HG02981 (cell line): ENCODE measurements at regions not wholly inside any gene's neighbourhood (a gene's known extent, or its start where the extent isn't known, plus 50 kb on each side); places are given as distances from the start of the nearest gene placed in this dataset.
"Not testable (repeated sequence)": the region's sequence is repeated elsewhere in the genome, so short reads cannot be mapped to it uniquely, and the experiment has no call there.

Experiments
- ATAC-seq: cut with Tn5 transposase; IDR thresholded peaks from one replicate; pipeline ENCODE4 v1.9.1; 2021; ENCODE audit warnings: mild to moderate bottlenecking, moderate library complexity; ENCODE audit not compliant: unreplicated experiment

DNA sequence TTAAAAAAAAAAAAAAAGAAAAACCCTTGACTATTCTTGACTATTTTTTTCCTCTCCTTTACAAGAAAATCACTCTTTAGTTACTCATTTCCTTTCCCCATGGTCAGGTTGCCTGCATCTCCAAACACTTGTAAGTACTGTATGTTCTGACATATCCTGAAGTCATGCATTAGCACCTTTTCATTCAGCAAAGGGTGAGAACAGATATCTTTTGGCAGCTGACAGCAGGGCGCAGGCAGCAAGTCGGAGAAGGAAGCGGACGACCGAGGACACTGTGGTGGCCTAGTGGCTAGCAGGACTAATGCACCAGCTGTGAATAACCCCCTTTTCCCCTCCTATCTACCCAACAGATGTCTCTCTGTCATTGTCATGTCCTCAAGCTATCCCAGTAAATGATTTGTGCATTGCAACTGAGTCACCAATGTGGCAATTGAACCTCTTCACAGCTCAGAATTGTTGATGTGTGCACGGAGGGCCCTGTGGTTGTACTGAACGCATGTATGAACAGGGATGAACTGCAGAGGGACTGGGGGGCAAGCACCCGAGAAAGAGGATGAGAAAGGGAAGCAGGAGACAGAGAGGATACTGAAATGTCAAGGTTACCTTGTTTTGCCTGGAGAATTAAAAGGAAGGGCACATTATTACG lies 996.0 kb upstream of the ARRDC3 start:
- no peak for ATAC-seq

DNA sequence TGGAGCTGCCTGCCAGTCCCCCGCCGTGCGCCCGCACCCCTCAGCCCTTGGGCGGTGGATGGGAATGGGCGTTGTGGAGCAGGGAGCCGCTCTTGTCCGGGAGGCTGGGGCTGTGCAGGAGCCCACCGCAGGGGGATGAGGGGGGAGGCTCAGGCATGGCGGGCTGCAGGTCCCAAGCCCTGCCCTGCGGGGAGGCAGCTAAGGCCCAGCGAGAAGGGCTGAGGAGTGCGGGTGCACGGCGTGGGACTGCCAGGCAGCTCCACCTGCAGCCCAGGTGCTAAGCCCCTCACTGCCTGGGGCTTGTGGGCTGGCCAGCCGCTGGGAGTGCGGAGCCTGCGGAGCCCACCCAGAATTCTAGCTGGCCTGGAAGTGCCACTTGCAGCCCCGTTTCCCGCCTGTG lies 991.7 kb upstream of the ARRDC3 start:
- no peak for ATAC-seq

DNA sequence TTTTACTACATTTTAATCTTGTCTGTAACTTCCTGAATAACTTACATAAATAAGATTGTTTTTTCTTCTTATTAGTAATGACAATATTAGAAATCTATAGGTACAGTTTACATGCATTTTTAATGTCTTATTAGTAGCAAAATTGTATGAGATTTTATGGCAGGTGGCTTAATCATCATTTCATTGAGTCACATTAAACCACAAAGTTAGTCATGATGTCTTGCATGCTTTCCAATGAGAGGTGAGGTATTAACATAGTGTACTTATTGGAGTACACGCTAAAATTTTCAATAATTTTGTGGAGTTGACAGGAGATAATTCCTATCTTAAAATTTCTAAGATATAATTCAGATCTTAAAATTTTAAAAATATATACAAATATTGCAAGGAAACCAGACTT lies 989.6 kb upstream of the ARRDC3 start:
- ATAC-seq: no peak

DNA sequence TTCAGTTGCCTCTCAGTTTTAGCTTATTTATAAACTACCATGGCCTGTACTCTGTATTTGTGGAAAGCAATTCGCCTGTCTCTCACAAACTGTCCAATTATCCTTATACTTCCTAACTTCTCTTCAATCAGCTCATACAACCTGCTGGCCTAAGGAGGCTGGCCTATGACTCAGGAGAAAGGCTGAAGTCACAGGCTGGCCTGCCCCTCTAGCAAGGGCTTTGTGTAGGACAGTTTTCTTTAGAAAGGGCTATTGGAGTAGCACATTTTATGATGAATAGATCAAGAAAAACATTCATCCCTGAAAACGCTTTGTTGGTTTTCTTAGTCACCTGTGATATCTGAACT lies 988.7 kb upstream of the ARRDC3 start:
- ATAC-seq: no peak

DNA sequence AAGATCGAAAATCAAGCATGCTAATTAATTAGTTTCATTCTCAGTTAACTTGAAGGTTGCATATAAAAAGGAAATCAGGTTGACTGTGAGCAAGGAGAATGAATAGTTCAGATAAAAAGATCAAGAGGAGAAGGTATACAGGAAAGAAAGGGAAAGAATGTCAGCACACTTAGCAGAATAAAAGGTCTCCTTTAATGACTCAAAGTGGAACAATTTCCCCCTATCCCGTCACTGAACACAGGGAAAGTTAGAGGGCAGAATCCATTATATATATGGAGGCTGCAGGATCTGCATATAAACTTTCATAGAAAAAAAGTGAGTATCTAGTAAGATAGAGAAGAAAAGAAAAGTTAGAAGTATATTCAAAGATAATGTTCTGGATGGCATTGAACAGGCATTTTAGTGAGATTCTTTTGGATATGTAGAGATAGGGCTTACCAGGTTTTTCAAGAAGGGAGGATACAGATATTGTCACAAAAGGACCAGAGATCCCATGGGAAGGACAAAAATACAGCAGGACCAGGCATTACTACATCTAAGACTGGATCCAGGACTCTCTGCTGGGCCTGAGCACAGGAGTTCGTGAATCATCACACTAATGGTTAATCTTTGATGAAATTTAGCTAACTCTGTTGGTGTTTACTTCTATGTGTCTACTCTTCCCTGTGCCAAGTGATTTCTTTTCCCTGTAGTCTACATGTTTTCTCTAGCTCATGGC lies 988.2 kb upstream of the ARRDC3 start:
- ATAC-seq: no peak

DNA sequence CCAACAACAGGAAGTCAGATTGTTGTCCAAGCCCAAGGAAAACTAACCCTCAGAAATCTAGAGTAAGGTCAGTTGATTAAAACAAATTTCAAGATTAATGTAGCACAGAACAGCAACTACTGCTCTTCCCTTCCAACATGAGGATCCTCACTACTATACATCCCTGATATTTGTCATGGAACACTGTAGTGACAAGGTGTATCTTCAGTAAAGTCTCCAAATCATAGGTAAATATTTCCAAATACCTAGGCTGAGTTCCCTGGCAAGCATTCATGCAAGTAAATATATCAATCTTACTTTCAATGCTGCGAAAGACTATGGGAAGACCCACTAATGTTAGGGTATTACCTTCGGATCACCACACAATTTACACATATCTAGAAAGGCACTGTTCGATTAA lies 986.9 kb upstream of the ARRDC3 start:
- no peak for ATAC-seq

DNA sequence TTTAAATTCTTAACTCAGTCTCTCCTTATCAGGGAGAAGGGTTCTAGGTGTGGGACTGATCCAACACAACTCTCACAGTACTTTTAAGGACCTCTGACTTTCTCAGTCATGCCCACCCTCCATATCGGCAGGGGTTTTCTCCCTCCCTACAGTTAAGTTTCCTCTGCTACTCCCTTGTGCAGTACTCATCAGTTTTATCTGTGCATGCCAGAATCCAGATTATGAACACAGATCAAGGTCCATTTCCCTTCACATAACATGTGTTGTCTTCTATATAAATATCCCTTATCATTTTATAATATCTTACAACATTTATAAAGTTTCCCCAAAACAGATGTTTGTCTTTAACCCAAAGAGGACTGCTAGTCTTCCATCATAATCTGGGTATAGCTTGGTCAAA lies 986.5 kb upstream of the ARRDC3 start:
- ATAC-seq: no peak

DNA sequence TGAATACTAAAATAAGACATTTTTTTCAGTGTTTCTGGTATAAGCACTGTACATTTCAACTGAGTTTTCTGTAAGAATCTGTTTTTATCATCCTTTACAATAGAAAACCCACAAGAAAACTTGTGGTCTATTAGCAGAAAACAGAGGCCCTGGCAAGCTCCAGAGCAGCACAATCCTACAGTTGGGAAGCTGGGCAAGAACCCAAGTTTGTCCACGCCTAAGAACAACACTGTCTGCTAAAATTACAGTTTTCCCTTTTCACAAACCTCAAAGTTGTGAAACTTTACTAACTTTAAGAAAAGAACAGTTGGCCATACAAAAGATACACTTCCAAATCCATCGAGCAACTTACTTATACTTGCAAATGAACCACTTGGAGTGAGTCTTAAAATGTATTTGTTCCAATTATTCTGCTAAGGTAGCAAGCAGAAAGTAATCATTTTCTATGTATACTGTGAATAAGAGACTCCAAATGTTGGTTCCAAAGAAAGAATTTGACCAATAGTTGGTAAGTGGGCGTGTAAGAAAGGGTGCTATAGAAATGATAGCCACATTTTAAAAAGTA lies 982.0 kb upstream of the ARRDC3 start:
- no peak for ATAC-seq

DNA sequence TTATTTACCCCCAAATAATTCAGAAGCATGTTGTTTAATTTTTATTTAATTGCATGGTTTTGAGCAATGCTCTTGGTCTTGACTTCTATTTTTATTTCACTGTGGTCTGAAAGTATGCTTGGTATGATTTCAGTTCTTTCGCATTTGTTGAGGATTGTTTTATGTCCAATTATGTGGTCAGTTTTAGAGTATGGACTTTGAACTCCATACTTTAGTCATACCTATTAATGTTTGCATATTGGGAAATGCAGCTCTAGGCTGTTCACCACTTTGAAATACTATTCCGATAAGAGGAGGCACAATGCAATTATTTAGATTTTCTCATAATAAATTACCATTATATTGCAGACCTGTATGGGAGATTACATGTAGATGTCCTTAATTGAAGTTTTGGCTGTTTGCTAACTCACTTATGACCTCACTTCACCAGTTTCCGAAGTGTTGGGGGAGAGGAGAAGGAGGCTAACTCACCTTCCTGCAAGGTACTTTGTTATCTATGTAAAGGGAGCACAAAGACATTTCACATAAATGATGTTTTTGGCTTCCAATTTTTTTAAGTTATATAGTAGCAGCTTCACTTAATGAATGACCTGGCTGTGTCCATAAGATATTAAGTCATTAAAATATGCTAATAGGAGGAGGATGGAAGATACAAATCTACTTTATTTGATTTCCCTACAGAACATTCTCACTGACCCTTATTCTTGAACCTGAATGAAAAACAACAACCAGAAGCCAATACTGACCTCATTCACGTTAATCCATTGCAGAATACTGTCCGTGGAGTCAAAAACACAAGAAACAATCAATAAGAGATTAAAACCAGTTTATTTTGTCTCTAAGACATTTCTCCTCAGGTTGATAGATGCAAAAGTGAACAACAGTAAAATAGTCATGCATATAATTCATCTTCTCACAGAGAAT lies 970.3 kb upstream of the ARRDC3 start:
- no peak for ATAC-seq

DNA sequence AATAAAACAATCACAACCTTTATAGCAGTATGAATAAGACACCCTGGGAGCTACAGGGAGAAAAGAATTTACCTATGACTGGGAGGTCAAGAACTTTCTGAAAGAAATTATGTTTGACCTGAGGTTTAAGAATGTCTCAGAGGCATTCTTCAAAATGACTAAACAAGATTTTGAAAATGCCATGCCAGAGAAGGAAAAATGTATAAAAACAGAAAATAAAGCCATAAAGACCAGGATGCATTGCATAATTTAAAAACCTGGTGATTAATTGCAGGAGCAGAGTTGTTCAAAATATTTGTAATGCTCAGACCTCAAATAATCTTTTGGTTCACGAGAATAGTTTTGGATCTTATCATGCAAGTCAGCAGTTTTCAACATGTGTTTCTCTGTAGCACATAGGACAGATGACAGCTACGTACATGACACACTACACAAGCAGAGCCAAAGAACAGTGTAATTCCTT lies 954.7 kb upstream of the ARRDC3 start:
- ATAC-seq: no peak

DNA sequence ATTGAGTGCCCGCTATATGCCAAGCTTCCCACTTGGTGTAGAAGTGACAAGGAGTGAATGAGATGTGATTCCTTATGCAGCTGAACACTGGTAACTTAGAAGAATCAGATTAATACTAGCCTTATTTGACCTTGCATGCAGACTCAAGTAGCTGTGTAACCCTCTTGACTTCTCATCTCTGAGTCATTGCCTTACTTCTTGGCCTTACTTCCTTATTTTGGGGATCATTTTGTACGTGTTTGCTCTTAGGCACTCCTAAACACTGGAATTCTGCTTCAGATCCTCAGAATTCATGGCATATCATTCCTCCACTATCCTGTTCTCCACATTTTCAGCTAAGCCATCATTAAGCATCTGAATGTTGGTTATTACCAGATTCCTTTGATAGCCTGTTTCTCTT lies 948.9 kb upstream of the ARRDC3 start:
- no peak for ATAC-seq

DNA sequence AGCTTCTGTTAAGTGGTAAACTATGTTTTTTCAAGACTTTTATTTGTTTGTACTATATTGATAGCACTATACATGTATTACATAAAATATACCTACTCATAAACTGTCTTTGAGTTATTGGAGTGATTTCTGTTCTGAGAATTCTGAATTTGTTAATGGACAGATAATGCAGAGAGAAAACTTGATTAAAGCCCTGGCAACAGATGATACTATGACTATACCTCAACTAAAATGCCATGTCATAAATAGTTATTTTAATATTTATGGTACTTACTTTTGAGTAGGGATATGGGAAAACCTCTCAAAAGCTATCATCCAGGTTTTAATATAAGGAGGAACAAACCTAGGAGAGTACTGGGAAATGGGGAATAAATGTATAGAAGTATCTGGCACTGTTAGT lies 947.2 kb upstream of the ARRDC3 start:
- ATAC-seq: no peak

DNA sequence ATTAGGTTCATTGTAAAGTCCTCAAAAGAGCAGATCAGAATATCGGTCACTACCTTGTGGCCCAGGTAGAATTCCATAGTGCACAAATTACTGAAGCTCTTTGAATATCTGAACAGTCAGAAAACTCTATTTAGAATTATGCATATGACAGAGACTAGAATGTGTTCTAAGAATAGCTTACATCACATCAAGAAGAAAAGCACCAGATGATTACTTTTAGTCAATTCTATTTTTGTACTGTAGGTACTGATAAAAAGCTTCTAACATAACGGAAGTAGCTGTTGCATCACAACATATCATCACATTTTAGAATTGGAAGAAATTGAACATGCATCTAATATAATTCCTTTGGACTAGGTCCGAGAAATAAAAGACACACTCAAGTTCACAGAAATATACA lies 946.6 kb upstream of the ARRDC3 start:
- no peak for ATAC-seq

DNA sequence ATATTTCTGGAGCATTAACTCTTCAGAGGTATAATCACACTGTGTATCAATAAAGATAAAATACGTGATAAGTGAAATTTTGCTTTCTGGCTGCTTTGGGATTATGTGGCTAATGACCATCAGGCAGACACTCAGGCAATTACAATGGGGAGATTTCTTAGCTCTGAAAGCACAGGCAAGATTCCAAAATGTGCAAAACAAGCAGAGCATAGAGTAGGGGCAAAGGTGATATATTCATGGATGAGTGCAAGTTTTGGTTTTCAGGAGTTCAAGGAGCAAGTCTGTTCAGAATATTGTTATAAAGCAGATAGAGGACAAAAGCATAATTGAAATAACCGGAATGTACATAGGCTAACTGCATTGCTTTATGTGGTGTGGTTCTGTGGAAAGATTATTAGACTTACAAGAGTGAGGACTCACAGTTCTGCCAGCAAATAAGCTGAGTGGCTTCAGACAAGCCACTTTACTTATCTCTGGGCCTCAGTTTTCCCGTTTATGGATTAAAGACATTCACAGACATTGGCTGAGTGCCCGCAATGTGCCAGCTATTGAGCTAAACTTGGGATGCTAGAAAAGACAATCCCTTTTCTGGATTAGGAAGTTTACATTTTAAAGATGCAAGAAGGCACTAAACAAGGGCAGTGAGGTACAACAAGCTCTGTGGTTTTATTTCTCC lies 945.6 kb upstream of the ARRDC3 start:
- ATAC-seq: no peak

DNA sequence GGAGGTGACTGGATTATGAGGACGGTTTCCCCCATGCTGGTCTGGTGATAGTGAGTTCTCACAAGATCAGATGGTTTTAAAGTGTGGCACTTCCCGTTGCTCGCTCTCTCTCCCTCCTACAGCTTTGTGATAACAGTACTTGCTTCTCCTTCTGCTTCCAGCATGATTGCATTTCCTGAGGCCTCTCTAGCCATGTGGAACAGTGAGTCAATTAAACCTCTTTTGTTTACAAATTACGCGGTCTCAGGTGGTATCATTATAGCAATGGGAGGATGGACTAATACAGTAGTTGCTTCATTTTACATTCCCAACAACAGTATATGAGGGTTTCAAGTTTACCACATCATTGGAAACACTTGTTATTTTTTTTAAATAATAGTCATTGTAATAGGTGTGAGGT lies 937.3 kb upstream of the ARRDC3 start:
- no peak for ATAC-seq

DNA sequence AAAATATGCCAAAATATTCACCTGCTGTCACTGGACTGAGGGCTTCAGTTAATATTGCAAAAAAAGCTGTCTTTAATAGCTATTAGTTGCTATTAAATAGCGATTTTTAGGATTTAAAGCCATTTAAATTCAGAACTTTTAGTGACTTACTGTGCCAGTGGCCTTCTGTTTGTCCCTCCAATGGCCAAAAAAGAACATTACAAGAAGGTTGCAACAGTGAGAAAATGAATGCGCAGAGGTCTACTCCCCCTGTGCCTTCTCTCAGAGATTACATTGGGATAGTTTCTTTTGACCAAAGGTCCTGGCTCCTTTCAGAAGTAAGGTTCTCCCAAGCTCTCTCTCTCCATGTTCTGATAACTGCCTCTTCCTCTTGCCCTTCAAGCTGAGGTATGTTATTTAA lies 930.3 kb upstream of the ARRDC3 start:
- ATAC-seq: no peak

DNA sequence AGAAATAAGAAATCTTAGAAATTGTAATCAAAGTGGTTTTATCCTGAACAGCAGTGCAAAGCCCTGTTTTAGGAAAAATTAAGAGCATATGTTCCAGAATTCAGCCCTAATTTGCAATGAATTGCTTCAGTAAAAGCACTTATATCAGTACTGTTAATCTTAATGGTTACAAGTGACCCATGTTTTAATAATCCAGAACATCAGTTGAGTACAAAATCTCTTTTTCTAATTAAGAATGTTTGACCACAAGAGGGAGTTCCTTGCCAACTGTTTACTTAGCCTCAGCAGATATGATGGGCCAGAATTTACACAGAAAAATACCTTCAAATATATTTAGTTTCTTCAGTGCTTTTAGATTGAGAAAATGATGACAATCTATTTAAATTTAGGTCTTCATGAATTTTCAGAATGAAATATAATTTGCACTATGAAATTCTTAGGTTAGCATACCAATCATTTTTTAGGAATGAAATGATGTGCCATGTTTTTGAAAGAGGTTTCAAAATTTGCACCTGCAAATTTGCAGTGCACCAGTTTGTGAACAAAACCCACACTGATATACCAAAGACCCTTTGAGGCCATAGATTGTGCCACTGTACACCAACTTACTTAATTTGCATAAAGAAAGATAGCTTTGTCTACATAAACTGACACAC lies 926.3 kb upstream of the ARRDC3 start:
- ATAC-seq: no peak

DNA sequence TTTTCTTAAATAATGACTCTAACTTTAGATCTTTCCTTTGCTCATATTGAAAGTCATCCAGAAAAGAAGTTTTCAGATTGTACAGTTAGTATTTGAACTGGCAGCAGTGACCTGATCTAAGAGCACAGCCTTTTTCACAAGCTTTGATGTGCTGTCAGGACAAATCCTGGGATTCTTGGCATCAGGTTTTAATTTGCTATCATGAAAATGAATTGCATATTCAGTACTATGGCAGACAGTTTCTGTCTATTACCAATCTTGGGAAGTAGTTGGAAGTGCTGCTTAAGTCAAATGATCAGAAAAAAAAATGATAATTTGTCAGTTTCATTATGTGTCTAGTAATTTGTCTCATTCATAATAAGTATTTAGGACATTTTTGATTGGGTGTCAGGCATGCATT lies 925.6 kb upstream of the ARRDC3 start:
- ATAC-seq: no peak

DNA sequence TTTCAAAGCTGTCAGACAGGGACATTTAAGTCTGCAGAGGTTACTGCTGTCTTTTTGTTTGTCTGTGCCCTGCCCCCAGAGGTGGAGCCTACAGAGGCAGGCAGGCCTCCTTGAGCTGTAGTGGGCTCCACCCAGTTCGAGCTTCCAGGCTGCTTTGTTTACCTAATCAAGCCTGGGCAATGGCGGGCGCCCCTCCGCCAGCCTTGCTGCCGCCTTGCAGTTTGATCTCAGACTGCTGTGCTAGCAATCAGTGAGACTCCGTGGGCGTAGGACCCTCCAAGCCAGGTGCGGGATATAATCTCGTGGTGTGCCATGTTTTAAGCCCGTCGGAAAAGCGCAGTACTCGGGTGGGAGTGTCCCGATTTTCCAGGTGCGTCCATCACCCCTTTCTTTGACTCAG lies 919.2 kb upstream of the ARRDC3 start:
- ATAC-seq: not testable (repeated sequence)

DNA sequence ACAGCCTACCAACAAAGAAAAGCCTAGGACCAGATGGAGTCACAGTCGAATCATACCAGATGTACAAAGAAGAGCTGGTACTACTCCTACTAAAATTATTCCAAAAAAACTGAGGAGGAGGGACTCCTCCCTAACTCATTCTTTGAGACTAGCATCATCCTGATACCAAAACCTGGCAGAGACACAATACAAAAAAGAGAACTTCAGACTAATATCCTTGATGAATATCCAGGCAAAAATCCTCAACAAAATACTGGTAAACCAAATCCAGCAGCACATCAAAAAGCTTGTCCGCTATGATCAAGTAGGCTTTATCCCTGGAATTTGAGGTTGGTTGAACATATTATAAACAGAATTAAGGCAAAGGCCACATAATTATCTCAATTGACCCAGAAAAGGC lies 900.4 kb upstream of the ARRDC3 start:
- ATAC-seq: no peak
